ENCODE measurements at regions not wholly inside any gene's neighbourhood (a gene's known extent, or its start where the extent isn't known, plus 50 kb on each side); places are given as distances from the start of the nearest gene placed in this dataset.

DNA sequence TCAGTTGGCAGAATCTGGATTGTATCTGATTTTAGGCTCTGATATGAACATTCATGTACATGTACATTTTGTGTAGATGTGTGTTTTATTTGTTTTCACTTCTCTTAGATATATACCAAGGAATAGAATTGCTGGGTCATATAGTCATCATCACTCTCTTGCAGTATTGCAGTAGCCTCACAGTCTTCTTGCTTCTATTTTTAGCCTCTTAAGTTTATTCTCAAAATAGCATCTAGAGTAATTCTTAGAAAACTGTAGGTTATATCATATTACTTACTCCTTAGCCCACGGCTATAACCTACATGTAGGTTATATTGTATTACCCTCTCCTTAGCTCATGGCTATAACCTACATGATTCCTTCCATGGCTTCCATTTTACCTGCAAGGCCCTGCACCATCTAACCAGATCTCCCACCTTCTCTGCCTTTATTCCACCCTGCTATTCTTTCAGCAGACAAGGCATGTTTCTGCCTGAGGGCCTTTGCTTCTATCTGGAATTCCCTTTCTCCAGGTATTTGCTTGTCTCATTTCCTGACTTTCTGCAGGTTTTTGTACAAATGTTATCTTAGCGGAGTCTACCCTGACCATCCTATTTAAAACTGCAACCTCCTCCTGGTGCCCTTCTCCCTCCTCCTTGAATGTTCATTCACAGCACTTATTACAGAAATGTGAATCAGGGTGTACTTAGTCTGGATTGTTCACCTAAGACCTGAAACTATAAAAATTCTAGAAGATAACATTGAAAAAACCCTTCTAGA, 109.0 kb upstream of the ETV3 start:
- no peak for TF ChIP-seq EZH2 (IDR thresholded peaks at IDR 0.05; ENCODE audit: low read depth, unreplicated experiment)
- TF ChIP-seq, protein P1, sequence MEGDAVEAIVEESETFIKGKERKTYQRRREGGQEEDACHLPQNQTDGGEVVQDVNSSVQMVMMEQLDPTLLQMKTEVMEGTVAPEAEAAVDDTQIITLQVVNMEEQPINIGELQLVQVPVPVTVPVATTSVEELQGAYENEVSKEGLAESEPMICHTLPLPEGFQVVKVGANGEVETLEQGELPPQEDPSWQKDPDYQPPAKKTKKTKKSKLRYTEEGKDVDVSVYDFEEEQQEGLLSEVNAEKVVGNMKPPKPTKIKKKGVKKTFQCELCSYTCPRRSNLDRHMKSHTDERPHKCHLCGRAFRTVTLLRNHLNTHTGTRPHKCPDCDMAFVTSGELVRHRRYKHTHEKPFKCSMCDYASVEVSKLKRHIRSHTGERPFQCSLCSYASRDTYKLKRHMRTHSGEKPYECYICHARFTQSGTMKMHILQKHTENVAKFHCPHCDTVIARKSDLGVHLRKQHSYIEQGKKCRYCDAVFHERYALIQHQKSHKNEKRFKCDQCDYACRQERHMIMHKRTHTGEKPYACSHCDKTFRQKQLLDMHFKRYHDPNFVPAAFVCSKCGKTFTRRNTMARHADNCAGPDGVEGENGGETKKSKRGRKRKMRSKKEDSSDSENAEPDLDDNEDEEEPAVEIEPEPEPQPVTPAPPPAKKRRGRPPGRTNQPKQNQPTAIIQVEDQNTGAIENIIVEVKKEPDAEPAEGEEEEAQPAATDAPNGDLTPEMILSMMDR (conservative IDR thresholded peaks at IDR 0.05; ENCODE audit: low read depth in 2 of 2) = no peak
